IPS-18c (cell line): ENCODE measurements at regions not wholly inside any gene's neighbourhood (a gene's known extent, or its start where the extent isn't known, plus 50 kb on each side); places are given as distances from the start of the nearest gene placed in this dataset.

ENCODE experiments used
- H3K4me3 ChIP-seq: 2 replicates; pipeline ENCODE4 v1.7.0; 2013; ENCODE audit warnings: low read depth, mild to moderate bottlenecking, low read length, moderate library complexity; ENCODE audit not compliant: insufficient read depth
- H3K9me3 ChIP-seq: one replicate; pipeline ENCODE4 v1.6.1; 2013; ENCODE audit warnings: mild to moderate bottlenecking, low read length, moderate library complexity; ENCODE audit not compliant: control insufficient read depth, insufficient read depth

GRCh38 chr11:95571718-95572260 is 217.8 kb downstream of the FAM76B start:
- H3K9me3 ChIP-seq, result no peaks in the 10 kb centered on the region

GRCh38 chr11:95570845-95571244 is 218.7 kb downstream of the FAM76B start:
- H3K9me3 ChIP-seq, result no peaks in the 10 kb centered on the region
- no peak overlapping the region for H3K4me3 ChIP-seq

More at GRCh38 chr11:95571718-95572260, 217.8 kb downstream of the FAM76B start:
- no peak overlapping the region for H3K4me3 ChIP-seq

GRCh38 chr11:95569207-95569606 is 220.4 kb downstream of the FAM76B start:
- H3K4me3 ChIP-seq, result no peak overlapping the region
- H3K9me3 ChIP-seq, result no peaks in the 10 kb centered on the region

DNA sequence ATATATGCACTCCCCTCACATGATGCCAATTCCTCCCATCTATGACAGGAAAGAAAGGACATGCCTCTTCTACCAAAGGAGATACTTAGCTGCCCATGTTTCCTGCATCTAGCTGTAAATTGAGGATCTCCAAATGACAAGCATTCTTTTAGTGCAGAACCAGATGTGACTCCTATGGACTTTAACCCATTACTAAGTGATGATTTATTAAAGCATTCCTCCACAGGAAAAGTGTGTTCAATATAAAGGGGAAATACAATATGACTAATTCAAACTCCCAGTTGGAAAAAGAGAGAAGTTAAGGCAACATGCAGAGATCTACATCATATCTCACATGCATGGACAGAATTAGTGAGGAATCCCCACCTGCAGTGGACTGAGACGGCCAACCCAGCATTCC is 221.3 kb downstream of the FAM76B start:
- Histone ChIP-seq H3K4me3 (no peak overlapping the region), H3K9me3 (no peaks in the 10 kb centered on the region)

DNA sequence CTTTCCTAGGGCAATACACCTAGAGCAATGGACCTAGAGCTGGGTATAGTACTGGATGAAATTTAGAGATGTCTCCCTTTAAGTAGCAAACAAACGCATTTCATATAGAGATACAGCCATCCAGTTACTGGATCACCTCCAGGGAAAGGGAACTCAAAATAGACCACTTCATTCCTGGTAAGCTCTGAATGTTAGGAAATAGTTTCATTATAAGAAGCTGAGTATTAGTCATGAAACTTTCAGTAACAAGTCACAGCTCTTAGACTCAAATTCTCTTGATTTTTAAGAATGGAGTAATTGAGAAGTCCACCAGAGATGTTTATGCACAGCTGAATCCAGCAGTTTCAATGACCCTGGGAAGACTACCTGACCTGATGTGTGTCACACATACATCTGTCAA is 221.9 kb downstream of the FAM76B start:
- no peak overlapping the region for H3K4me3 ChIP-seq
- no peaks in the 10 kb centered on the region for H3K9me3 ChIP-seq

DNA sequence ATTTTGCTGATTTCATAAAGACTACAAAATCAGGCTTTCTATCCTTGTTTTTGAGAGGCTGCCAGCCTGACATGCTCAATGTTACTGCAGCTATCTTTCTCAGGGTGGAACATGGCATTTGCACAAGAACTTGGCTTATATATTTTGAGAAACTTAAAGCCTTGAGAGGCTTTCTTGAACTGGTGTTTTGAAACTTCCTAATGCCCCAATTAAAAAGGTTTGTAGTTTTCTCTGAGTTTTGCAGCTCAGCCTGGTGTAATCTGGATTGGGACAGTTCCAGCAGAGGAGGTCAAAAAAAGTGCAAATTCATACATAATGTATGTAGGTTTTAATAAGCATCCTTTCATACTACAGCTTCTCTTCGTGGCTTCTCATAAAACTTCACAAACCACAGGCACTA is 223.4 kb downstream of the FAM76B start:
- Histone ChIP-seq H3K4me3 (no peak overlapping the region), H3K9me3 (no peaks in the 10 kb centered on the region)

GRCh38 chr11:95565724-95566141 is 223.8 kb downstream of the FAM76B start:
- H3K4me3 ChIP-seq, result no peak overlapping the region

DNA sequence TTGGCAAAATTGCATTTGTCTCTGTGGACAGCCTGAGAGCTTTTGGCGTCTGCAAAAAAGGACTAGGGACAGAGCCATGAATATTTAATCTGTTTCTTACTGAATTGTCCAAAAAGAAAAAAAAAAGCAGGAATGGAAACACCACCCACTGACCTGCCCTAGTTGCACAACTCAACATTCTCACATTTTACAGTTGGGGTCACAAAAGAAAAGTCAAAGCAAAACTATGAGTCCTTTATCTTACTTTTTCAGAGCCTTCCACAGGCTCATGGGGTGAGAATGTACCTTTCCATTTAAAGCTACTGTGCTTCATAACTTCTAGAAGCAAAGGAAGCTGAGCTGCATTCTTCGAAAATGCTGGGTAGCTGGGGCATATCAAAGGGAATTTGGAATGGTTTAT is 225.7 kb downstream of the FAM76B start:
- Histone ChIP-seq H3K4me3 (no peak overlapping the region), H3K9me3 (no peaks in the 10 kb centered on the region)

More at GRCh38 chr11:95565724-95566141, 223.8 kb downstream of the FAM76B start:
- no peaks in the 10 kb centered on the region for H3K9me3 ChIP-seq

DNA sequence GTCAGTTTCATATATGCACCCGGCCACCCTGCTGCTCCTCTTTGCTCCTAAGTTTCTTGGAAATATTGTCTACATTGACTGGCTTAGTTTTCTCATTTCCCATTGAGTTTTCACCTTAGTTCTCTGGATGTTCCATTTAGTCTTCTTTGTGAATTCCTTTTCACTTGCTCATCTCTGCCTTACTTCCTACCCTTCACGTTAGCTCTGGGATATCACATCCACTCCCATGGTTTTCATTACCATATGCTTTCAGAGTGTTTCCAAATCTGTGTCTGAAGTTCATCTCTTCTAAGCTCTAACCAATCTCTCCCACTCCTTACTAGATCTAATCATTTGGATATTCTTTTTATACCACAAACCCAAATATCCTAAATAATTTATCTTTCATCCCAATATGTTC is 226.4 kb downstream of the FAM76B start:
- H3K9me3 ChIP-seq, result no peaks in the 10 kb centered on the region
- no peak overlapping the region for H3K4me3 ChIP-seq

- Histone ChIP-seq H3K9me3 (no peaks in the 10 kb centered on the region), H3K4me3 (no peak overlapping the region)
These were observed 227.2 kb downstream of the FAM76B start for GRCh38 chr11:95562196-95562921.

- no peaks in the 10 kb centered on the region for H3K9me3 ChIP-seq
- no peak overlapping the region for H3K4me3 ChIP-seq
These were observed 229.7 kb downstream of the FAM76B start for GRCh38 chr11:95559899-95560298.

- no peak overlapping the region for H3K4me3 ChIP-seq
- H3K9me3 ChIP-seq, result no peaks in the 10 kb centered on the region
These were observed 232.2 kb downstream of the FAM76B start for GRCh38 chr11:95557376-95557775.

- Histone ChIP-seq H3K9me3 (no peaks in the 10 kb centered on the region), H3K4me3 (no peak overlapping the region)
These were observed 233.0 kb downstream of the FAM76B start for GRCh38 chr11:95556342-95557163.

- no peak overlapping the region for H3K4me3 ChIP-seq
- no peaks in the 10 kb centered on the region for H3K9me3 ChIP-seq
These were observed 233.6 kb downstream of the FAM76B start for GRCh38 chr11:95556011-95556341.

DNA sequence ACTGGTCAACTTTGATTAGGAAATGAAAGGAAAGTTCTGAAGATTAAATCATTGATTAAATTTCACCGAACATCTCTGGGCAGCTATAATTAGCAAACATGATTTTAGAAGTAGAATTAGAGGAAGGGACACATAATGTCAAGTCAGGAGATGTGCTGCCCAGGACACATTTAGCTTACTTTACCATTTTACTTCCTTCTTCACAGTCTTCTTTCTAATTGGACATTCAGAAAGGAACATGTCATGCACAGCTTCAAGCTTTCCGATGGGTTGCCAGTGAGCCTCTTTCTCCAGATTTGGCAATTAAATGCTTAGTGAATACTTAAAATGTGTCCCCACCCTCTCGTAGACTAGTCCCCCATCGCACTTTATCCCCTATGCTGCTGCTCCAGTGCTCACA is 234.7 kb downstream of the FAM76B start:
- Histone ChIP-seq H3K9me3 (no peaks in the 10 kb centered on the region), H3K4me3 (no peak overlapping the region)

GRCh38 chr11:95549301-95549700 is 240.3 kb downstream of the FAM76B start:
- Histone ChIP-seq H3K4me3 (no peak overlapping the region), H3K9me3 (no peaks in the 10 kb centered on the region)

DNA sequence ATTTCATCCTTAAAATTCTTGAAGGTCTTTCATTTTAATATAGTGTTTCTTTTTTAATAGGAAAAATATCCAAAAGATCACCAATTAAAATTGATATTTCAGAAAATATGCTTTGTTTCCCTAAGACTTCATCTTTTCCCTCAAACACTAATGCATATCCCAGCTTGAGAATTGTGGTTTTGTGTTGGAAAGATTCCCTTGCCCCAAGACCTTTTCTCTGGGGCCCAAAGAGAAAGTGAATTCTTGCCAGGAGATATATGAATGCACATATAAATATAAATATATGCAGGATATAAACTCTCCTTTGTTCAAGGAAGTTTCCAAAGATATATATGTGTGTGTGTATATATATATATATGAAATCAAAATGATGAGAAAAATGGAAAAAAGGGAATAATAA is 241.2 kb downstream of the FAM76B start:
- Histone ChIP-seq H3K9me3 (no peaks in the 10 kb centered on the region), H3K4me3 (no peak overlapping the region)

DNA sequence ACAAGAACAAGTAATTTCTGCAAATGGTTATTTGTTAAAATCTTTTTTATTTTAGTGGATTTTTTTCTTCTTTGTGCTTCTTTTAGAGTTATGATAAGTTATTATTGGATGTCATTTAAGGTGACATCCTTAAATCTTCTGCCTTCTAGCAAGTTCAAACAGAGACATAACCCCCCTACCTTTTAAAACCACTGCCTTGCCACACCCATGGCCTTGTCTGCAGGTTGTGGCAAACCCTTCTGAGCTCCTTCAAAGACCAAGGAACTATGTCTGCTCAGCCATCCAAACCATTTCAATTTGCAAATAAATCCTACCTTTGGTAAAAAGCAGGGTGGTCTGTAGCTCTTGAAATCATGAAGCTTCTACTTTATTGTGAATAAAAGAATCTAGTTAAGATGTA is 241.6 kb downstream of the FAM76B start:
- Histone ChIP-seq H3K4me3 (no peak overlapping the region), H3K9me3 (no peaks in the 10 kb centered on the region)
